ENCODE measurements at regions not wholly inside any gene's neighbourhood (a gene's known extent, or its start where the extent isn't known, plus 50 kb on each side); places are given as distances from the start of the nearest gene placed in this dataset.

DNA sequence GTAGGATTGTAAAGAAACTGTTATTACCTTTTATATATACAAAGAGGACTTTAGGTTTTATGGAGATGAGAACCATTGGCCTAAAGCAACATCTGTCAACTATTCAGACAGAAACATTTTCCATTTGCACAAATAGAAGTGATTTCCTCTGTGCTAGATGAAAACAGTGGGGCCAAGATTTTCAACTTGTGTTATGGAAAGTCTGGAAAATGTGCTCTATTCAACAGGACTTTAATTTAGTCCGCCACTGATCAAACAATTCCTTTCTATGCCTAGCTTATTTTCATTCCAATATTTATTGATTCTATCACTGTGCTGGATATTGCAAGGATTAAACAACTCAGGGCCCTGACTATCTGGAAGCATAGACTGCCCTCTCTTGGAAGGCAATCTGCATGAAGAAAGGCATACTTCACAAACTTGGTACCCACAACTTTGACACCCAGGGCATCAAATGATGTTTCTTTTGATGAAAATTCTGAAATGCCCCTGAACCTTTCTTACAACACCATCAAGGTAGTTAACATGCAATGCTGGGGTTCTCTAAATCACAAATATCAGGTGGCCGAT, 126.6 kb upstream of the HMHB1 start:
- H4K20me1 ChIP-seq (replicated peaks in 1 of 2; ENCODE audit: control insufficient read depth in 1 of 2, insufficient read depth in 2 of 2, low read length in 2 of 2) = no peaks in the 10 kb centered on the region
- FAIRE-seq (no peak), DNase-seq (ENCODE audit: low read depth in 1 of 2, low spot score in 2 of 2) (no peak)
- H3K27ac ChIP-seq (ENCODE audit: low read depth, low read length) = no peak overlapping the region
- no peak for TF ChIP-seq RFX5 (IDR thresholded peaks at IDR 0.05; ENCODE audit: borderline replicate concordance, low read depth, low read length)
- peak; percentile 46 to 53; a peak in 3 of 4 replicates for TF ChIP-seq RAD21 (IDR thresholded peaks at IDR 0.05 in 1 of 2, conservative IDR thresholded peaks at IDR 0.05 in 1 of 2; ENCODE audit: low read depth in 2 of 2, low read length in 2 of 2)
- TF ChIP-seq CHD2 (IDR thresholded peaks at IDR 0.05; ENCODE audit: low read length) = no peak
- TF ChIP-seq CTCF (IDR thresholded peaks at IDR 0.05; ENCODE audit: control extremely low read depth in 1 of 3, insufficient read depth in 1 of 3, low read depth in 1 of 3, low read length in 3 of 3) = peak in 1 of 3 experiments; percentile 11; a peak in 2 of 4 replicates
- TF ChIP-seq BRCA1 (IDR thresholded peaks at IDR 0.05; ENCODE audit: low read depth, low read length) = no peak
- H3K79me1 ChIP-seq (ENCODE audit: low read depth, low read length) = no peaks in the 10 kb centered on the region
- H2AFZ ChIP-seq (ENCODE audit: low read length) = no peak overlapping the region
- no peak overlapping the region for H2AK5ac ChIP-seq (ENCODE audit: low read depth, low read length)
- no peak overlapping the region for H3K4me2 ChIP-seq (ENCODE audit: insufficient read depth in 1 of 2, low read depth in 2 of 2, low read length in 2 of 2)
- H3K4me3 ChIP-seq (ENCODE audit: extremely low read depth in 1 of 4, insufficient read depth in 2 of 4, low read depth in 3 of 4, low read length in 4 of 4) = no peak overlapping the region
- no peaks in the 10 kb centered on the region for H3K36me3 ChIP-seq (ENCODE audit: control insufficient read depth in 2 of 4, insufficient read depth in 4 of 4, low read length in 3 of 4)
- no peak overlapping the region for H3K18ac ChIP-seq (ENCODE audit: extremely low read depth, low read length)
- no peaks in the 10 kb centered on the region for H3K27me3 ChIP-seq (replicated peaks in 1 of 4; ENCODE audit: control insufficient read depth in 3 of 4, extremely low read depth in 1 of 4, insufficient read depth in 3 of 4, low read length in 3 of 4)
- POLR2A ChIA-PET (ENCODE audit: partially characterized antibody) = no interaction called here
- no peaks in the 10 kb centered on the region; a peak in 1 of 4 replicates for H3K9me3 ChIP-seq (ENCODE audit: insufficient read depth in 2 of 2, low read depth in 1 of 2, low read length in 1 of 2)
- H2BK120ac ChIP-seq (replicated peaks; ENCODE audit: low read depth, low read length) = no peak overlapping the region
- H2BK12ac ChIP-seq (ENCODE audit: low read depth, low read length) = no peak overlapping the region
- no peak overlapping the region for H3K9ac ChIP-seq (replicated peaks in 1 of 4; ENCODE audit: extremely low read depth in 1 of 4, low read depth in 3 of 4, low read length in 3 of 4)
- WGBS, 2 experiments (ENCODE audit: extremely low coverage in 1 of 2, insufficient coverage in 1 of 2, insufficient read length in 1 of 2, insufficient replicate concordance in 2 of 2, low coverage in 1 of 2, low lambda C conversion rate in 2 of 2, missing lambda C conversion rate in 1 of 2) = 96% methylated on average over 2 of the region's 2 CpGs; no CpG with 5 or more reads in 1 of the 2 experiments
- no peak overlapping the region for H2BK15ac ChIP-seq (ENCODE audit: low read length)
- no peak overlapping the region for H2BK5ac ChIP-seq (ENCODE audit: low read depth, low read length)
- H3K23me2 ChIP-seq (ENCODE audit: low read depth, low read length) = no peaks in the 10 kb centered on the region
- H3K14ac ChIP-seq (ENCODE audit: insufficient read length) = no peak overlapping the region
- H4K91ac ChIP-seq (replicated peaks; ENCODE audit: insufficient read length, low read length) = no peak overlapping the region
- no peaks in the 10 kb centered on the region for H3K79me2 ChIP-seq (ENCODE audit: control insufficient read depth in 1 of 2, insufficient read depth in 2 of 2, low read length in 2 of 2)
- H3K23ac ChIP-seq (ENCODE audit: insufficient read length) = no peak overlapping the region
- no peak overlapping the region for H4K5ac ChIP-seq (ENCODE audit: insufficient read length, low read depth, low read length)
- no peak overlapping the region for H4K8ac ChIP-seq (ENCODE audit: extremely low read depth, insufficient read depth, low read length)
- CTCF ChIA-PET (ENCODE audit: partially characterized antibody) = interaction anchor here (1.1 to 1.2 kb wide), 2 partner anchors 271 to 499 kb away, joined by 3 read pairs; no protein-coding TSS in a partner anchor
- H3K4ac ChIP-seq (replicated peaks; ENCODE audit: insufficient read length, low read depth, low read length) = no peak overlapping the region
- no peak overlapping the region for H2BK20ac ChIP-seq (ENCODE audit: low read length)
- H3K56ac ChIP-seq (replicated peaks; ENCODE audit: insufficient read length, low read depth, low read length) = no peak overlapping the region
- no peaks in the 10 kb centered on the region for H3K4me1 ChIP-seq (replicated peaks in 1 of 4; ENCODE audit: control insufficient read depth in 3 of 4, insufficient read depth in 4 of 4, low read length in 3 of 4)
